ENCODE measurements at regions not wholly inside any gene's neighbourhood (a gene's known extent, or its start where the extent isn't known, plus 50 kb on each side); places are given as distances from the start of the nearest gene placed in this dataset.

DNA sequence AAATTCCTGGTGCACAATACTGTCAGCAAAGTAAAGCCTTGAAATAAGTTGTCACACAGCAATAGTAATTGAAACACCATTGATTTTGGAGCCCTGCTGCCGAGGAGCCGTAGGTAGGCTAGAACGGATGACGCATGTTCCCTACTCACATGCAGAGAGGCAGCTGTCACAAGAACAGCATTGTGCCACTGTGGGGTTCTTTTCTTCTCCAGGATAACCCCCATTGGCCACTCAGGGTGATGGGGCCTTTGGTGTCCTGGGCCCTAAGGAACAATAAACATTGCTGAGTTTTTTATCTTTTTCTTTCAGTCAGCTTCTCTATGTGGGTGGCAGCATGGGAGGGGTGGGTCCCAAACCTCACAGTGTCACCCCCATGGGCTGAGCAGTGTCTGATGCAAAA lies 542.3 kb downstream of the BCOR start:
- DNase-seq (ENCODE audit: low spot score), result no peak
- TF ChIP-seq, protein P1, sequence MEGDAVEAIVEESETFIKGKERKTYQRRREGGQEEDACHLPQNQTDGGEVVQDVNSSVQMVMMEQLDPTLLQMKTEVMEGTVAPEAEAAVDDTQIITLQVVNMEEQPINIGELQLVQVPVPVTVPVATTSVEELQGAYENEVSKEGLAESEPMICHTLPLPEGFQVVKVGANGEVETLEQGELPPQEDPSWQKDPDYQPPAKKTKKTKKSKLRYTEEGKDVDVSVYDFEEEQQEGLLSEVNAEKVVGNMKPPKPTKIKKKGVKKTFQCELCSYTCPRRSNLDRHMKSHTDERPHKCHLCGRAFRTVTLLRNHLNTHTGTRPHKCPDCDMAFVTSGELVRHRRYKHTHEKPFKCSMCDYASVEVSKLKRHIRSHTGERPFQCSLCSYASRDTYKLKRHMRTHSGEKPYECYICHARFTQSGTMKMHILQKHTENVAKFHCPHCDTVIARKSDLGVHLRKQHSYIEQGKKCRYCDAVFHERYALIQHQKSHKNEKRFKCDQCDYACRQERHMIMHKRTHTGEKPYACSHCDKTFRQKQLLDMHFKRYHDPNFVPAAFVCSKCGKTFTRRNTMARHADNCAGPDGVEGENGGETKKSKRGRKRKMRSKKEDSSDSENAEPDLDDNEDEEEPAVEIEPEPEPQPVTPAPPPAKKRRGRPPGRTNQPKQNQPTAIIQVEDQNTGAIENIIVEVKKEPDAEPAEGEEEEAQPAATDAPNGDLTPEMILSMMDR (IDR thresholded peaks at IDR 0.05; ENCODE audit: extremely low read depth, missing control alignments), result no peak

DNA sequence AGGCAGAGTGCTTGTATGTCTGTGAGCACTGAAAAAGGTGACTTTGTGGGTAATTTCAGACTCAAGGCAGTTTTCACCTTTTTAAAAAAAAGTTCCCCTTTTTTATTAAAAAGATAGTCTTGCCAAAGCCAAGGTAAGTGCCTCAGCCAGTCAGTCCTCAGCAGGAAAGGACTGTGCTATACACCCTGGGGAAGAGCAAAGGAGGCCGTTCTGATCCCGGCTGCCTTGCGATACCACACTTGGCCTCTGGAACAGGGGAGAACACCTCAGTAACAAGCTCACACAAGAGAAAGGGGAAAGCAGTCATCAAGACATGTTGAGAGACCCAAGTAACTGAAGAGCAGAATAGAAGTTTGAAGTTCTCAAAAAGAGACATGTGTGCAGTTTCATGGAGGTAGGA lies 541.7 kb downstream of the BCOR start:
- TF ChIP-seq, protein P1 (IDR thresholded peaks at IDR 0.05; ENCODE audit: extremely low read depth, missing control alignments), result no peak

DNA sequence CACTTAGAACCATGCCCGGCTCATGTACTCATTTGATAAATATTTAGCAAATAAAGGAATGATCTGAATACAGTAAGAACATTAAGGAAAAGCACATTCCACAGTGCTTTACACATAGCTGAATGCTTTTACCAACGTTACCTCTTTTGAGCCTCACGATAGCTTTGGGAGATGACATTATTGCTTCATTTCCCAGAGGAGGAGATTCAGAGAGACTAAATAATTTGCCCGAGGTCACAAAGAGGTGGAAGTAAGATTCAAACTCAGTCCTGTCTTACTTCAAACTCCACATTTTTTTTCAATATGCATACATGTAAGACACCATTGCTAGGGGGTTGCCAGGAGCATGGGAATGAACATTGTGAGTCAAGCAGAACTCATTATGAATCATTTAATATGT lies 538.5 kb downstream of the BCOR start:
- TF ChIP-seq, protein P1 (IDR thresholded peaks at IDR 0.05; ENCODE audit: extremely low read depth, missing control alignments), result no peak
- DNase-seq (ENCODE audit: low spot score), result no peak

More for the DNA sequence above, 541.7 kb downstream of the BCOR start:
- DNase-seq (ENCODE audit: low spot score), result no peak

DNA sequence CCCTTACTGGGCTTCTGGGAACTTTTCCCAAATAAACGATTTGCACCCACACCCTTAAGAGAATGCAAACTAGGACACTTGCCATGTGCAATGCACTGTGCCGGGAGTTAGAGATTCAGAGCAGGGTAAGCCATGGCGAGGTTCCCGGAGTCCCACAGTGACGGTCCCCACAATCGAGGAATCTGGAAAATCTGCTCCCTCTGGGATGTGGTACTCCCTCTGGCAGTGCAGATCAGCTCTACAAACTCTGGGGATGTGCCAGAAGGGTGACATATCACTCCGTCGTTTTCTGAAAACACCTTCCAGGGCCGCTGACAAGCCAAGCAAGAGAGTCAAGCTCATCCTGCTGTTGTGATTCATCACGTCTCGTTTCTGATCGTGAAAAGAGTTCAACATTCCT lies 537.5 kb downstream of the BCOR start:
- TF ChIP-seq, protein P1 (IDR thresholded peaks at IDR 0.05; ENCODE audit: extremely low read depth, missing control alignments), result no peak
- no peak for DNase-seq (ENCODE audit: low spot score)

DNA sequence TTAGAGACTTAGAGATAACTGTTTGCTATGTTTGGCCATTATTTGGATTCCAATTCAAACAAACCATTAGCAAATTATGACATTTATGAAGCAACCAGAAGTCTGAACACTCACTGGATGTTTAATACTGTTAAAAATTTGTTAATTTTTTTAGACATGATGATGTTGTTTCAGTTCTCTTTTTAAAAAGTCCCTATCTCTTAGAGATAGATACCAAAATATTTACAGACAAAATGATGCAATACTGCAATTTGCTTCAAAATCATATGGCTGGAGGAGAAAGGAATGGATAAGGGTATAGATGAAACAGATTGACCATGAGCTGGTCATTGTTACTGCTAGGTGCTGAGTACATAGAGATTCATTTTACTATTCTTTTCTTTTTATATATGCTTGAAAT lies 534.6 kb downstream of the BCOR start:
- TF ChIP-seq, protein P1 (IDR thresholded peaks at IDR 0.05; ENCODE audit: extremely low read depth, missing control alignments), result no peak
- DNase-seq (ENCODE audit: low spot score), result no peak

DNA sequence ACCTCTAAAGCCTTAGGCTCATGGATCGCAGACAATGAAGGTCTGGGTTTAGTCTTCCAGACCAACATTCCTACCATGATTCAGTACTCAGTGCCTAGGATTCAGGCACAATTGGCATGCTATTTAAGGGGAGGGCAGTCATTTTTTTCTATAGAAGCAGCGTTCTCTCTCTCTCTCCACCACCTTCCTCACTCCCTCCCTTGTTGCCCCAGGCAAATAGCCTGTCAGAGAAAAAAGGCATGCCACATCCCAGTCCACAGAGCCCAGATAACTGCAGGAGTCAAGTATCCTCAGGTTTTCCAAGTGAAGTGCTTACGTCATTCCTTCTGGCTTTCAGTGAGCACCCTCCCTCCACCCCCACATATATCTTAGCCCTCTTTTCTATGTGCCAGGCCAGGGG lies 533.0 kb downstream of the BCOR start:
- TF ChIP-seq, protein P1 (IDR thresholded peaks at IDR 0.05; ENCODE audit: extremely low read depth, missing control alignments), result no peak
- no peak for DNase-seq (ENCODE audit: low spot score)

DNA sequence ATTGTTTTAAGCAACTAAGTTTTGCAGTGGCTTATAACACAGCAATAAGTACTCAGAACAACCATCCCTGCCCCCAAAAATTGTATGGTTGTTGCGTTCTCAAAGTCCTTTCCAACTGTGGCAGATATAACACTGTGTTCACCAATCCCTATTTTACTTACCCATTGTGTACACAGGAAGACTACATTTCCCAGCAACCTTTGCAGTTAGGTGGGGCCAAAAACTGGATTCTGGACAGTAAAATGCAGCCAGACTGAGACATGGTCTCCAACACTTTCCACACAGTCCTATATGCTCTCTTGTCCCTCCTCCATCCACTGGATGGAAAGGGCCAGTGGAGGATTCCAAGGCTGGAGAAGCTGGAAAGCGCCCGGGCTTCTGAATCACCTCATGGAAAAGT lies 523.6 kb downstream of the BCOR start:
- no peak for DNase-seq (ENCODE audit: low spot score)
- TF ChIP-seq, protein P1 (IDR thresholded peaks at IDR 0.05; ENCODE audit: extremely low read depth, missing control alignments), result no peak
